Stimulated activated effector memory CD8-positive, alpha-beta T cell treated with anti-CD3 and anti-CD28 coated beads, Interleukin-12 subunit alpha, Interleukin-12 subunit beta, amount 100 ng/mL, for 72 hours (primary cell): ENCODE measurements at regions not wholly inside any gene's neighbourhood (a gene's known extent, or its start where the extent isn't known, plus 50 kb on each side); places are given as distances from the start of the nearest gene placed in this dataset.

Source experiments
- ATAC-seq: fragments of 150-1000 bp; cut with Tn5 transposase; 2 replicates; pipeline ENCODE4 v1.10.0; 2021
- DNase-seq, 2 donors: peaks; one replicate each; pipeline ENCODE4 v3.0.0; 2021 to 2022; ENCODE audit warnings: low spot score in 2 of 2
- H3K27ac Mint-ChIP-seq: one replicate; pipeline ENCODE4 v1.8.0; 2022; ENCODE audit warnings: mild to moderate bottlenecking, mixed read lengths
- H3K36me3 Mint-ChIP-seq: one replicate; pipeline ENCODE4 v1.8.0; 2022; ENCODE audit warnings: mild to moderate bottlenecking, mixed read lengths
- H3K4me1 Mint-ChIP-seq: one replicate; pipeline ENCODE4 v1.8.0; 2022; ENCODE audit warnings: mixed read lengths
- H3K4me3 Mint-ChIP-seq: one replicate; pipeline ENCODE4 v1.8.0; 2022; ENCODE audit warnings: mild to moderate bottlenecking, mixed read lengths
- H3K9me3 Mint-ChIP-seq: one replicate; pipeline ENCODE4 v1.8.0; 2022; ENCODE audit warnings: mixed read lengths

- peaks cover 3% of the 10 kb centered on the region for H3K9me3 Mint-ChIP-seq
- no peak overlapping the region for H3K4me3 Mint-ChIP-seq
- no peak for DNase-seq
- H3K27ac Mint-ChIP-seq, result no peak overlapping the region
- no peaks in the 10 kb centered on the region for H3K4me1 Mint-ChIP-seq
- no peaks in the 10 kb centered on the region for H3K36me3 Mint-ChIP-seq
- no peak for ATAC-seq
These were observed 381.0 kb downstream of the MAFB start for GRCh38 chr20:40307997-40308396.

DNA sequence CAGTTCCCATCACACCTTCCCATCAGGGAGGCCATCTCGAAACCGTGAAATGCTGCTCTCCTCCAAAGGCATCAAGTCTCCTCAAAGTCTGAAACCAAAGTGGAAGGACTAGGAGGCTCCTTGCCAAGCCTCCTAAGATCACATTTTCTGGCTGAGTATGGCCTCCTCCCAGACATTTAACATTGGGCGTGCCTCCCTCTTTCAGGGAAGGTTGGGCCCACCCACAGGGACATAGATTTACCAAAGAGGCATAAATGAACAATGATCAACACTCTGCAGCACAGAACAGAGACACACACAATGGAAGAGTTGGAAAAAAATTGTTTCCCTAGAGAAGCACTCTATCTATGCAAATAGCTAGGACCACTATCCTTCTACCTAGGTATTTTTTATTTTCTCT lies 381.8 kb downstream of the MAFB start:
- ATAC-seq (no peak), DNase-seq (no peak)
- H3K27ac Mint-ChIP-seq, result no peak overlapping the region
- peaks cover under 1% of the 10 kb centered on the region for H3K9me3 Mint-ChIP-seq
- no peaks in the 10 kb centered on the region for H3K4me1 Mint-ChIP-seq
- H3K36me3 Mint-ChIP-seq, result no peaks in the 10 kb centered on the region
- no peak overlapping the region for H3K4me3 Mint-ChIP-seq

DNA sequence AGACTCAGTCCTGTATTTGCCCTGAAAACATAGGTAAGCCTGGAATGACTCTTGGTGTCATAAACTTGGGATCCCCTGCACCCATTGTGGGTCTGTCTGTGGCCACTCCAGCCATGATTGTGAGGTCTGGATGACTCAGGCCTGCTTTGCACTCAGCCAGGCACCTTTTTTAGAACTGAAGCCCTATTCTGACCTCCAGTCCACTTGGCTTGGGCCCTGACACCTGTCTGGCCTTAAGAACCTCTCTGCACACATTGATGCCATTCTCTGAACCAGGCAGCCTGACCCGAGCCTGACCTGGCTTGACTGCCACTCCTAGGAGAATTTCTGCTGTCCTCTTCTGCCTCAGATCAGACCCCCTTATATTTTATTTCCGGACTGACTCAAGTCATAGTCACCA lies 383.7 kb downstream of the MAFB start:
- Mint-ChIP-seq H3K4me1 (no peaks in the 10 kb centered on the region), H3K36me3 (no peaks in the 10 kb centered on the region), H3K27ac (no peak overlapping the region), H3K9me3 (no peaks in the 10 kb centered on the region), H3K4me3 (no peak overlapping the region)
- no peak for DNase-seq
- no peak for ATAC-seq

- H3K4me1 Mint-ChIP-seq, result no peaks in the 10 kb centered on the region
- H3K36me3 Mint-ChIP-seq, result no peaks in the 10 kb centered on the region
- no peak for DNase-seq
- no peaks in the 10 kb centered on the region for H3K9me3 Mint-ChIP-seq
- ATAC-seq, result no peak
- no peak overlapping the region for H3K27ac Mint-ChIP-seq
- H3K4me3 Mint-ChIP-seq, result no peak overlapping the region
These were observed 384.9 kb downstream of the MAFB start for GRCh38 chr20:40304119-40304613.

DNA sequence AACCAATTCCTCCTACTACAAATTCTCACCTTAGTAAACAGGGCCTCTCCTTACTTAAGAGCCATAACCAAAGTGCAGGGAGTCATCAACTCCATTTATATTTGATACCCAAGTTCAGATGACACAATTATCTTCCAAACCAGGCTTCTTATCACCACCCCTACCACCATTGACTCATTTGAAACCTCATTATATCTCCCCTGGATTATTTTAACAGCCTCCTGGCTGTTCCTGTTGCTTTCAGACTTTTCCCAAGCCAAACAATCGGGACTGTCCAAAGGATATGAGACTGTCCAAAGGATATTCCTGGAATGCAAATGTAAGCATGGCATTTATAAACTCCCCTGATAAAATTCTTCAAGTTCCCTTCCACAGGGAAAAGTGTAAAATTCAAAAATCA lies 394.3 kb downstream of the MAFB start:
- no peak overlapping the region for H3K27ac Mint-ChIP-seq
- ATAC-seq, result no peak
- H3K4me1 Mint-ChIP-seq, result no peaks in the 10 kb centered on the region
- H3K9me3 Mint-ChIP-seq, result no peaks in the 10 kb centered on the region
- no peak overlapping the region for H3K4me3 Mint-ChIP-seq
- H3K36me3 Mint-ChIP-seq, result no peaks in the 10 kb centered on the region
- DNase-seq, result no peak

DNA sequence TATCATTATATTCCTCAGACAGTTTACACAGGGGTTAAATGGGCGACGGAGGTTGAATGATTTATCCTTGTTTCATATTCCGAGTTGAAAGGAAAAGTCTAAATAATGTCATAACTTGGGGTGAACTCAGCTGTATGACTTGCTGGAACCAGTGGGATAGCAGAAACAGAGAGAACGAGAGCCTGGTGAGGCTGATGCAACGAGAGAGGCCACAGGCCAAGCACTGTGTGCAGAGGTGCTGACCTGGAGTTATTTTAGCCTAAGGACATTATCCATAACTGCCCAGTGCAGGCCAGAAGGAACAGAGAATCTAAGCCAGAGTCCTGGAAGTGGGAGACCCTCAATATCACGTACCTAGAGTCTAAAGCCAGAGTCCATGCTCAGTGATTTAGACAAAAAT lies 394.9 kb downstream of the MAFB start:
- Mint-ChIP-seq H3K4me1 (no peaks in the 10 kb centered on the region), H3K36me3 (no peaks in the 10 kb centered on the region), H3K9me3 (no peaks in the 10 kb centered on the region), H3K4me3 (no peak overlapping the region), H3K27ac (no peak overlapping the region)
- no peak for DNase-seq
- ATAC-seq, result no peak

DNA sequence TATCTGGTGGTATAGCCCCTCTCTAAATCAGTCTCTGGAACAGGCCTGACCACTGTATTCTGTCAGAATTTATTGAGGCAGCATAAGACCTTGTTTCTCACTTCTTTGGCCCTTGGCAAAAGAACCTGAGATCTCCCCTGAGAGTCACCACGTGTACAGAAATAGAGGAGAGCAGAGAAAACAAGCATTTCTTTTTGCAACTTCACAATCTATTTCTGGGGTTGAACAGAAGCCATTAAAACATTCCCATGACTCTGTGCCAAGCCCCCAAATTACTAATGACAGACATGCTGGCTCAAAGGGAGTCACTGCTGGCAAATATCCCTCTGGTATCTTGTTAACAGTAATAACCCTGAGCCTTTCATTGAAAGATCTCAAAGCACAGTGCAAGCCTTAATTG lies 395.3 kb downstream of the MAFB start:
- Mint-ChIP-seq H3K36me3 (no peaks in the 10 kb centered on the region), H3K4me3 (no peak overlapping the region), H3K27ac (no peak overlapping the region), H3K4me1 (no peaks in the 10 kb centered on the region), H3K9me3 (no peaks in the 10 kb centered on the region)
- ATAC-seq (no peak), DNase-seq (no peak)

GRCh38 chr20:40291493-40292135 lies 397.4 kb downstream of the MAFB start:
- Mint-ChIP-seq H3K36me3 (no peaks in the 10 kb centered on the region), H3K4me1 (no peaks in the 10 kb centered on the region), H3K4me3 (no peak overlapping the region), H3K27ac (no peak overlapping the region), H3K9me3 (no peaks in the 10 kb centered on the region)
- DNase-seq (no peak), ATAC-seq (no peak)

- Mint-ChIP-seq H3K9me3 (no peaks in the 10 kb centered on the region), H3K27ac (no peak overlapping the region), H3K4me1 (no peaks in the 10 kb centered on the region), H3K4me3 (no peak overlapping the region), H3K36me3 (no peaks in the 10 kb centered on the region)
- DNase-seq, result no peak
- ATAC-seq, result no peak
These were observed 401.4 kb downstream of the MAFB start for GRCh38 chr20:40287683-40288082.

- H3K36me3 Mint-ChIP-seq, result no peaks in the 10 kb centered on the region
- DNase-seq (no peak), ATAC-seq (no peak)
- no peaks in the 10 kb centered on the region for H3K4me1 Mint-ChIP-seq
- no peaks in the 10 kb centered on the region for H3K9me3 Mint-ChIP-seq
- no peak overlapping the region for H3K27ac Mint-ChIP-seq
- H3K4me3 Mint-ChIP-seq, result no peak overlapping the region
These were observed 402.0 kb downstream of the MAFB start for GRCh38 chr20:40286975-40287531.

- H3K27ac Mint-ChIP-seq, result no peak overlapping the region
- H3K36me3 Mint-ChIP-seq, result no peaks in the 10 kb centered on the region
- DNase-seq (no peak), ATAC-seq (no peak)
- no peaks in the 10 kb centered on the region for H3K4me1 Mint-ChIP-seq
- no peak overlapping the region for H3K4me3 Mint-ChIP-seq
- no peaks in the 10 kb centered on the region for H3K9me3 Mint-ChIP-seq
These were observed 404.4 kb downstream of the MAFB start for GRCh38 chr20:40284611-40285010.

DNA sequence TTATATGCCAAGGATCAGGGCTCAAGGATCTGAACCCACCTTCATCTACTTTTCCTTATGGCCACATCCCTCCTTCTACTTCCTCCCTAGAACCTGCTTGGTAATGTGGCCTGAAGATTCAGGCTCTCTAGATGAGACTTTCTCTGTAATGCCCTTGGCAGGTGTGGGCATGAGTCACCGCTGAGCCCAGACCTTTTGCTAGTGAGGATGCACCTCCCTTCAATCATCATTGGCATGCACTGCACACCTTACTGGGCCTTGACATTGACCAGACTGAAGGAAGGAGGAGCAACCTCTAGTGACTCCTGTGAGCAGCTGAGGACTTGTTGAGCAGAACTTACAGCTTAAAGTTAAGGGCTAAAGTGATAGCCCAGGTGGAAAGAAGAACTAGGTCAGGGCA lies 405.3 kb downstream of the MAFB start:
- H3K4me1 Mint-ChIP-seq, result no peaks in the 10 kb centered on the region
- H3K4me3 Mint-ChIP-seq, result no peak overlapping the region
- DNase-seq (no peak), ATAC-seq (no peak)
- no peaks in the 10 kb centered on the region for H3K9me3 Mint-ChIP-seq
- no peak overlapping the region for H3K27ac Mint-ChIP-seq
- H3K36me3 Mint-ChIP-seq, result no peaks in the 10 kb centered on the region

DNA sequence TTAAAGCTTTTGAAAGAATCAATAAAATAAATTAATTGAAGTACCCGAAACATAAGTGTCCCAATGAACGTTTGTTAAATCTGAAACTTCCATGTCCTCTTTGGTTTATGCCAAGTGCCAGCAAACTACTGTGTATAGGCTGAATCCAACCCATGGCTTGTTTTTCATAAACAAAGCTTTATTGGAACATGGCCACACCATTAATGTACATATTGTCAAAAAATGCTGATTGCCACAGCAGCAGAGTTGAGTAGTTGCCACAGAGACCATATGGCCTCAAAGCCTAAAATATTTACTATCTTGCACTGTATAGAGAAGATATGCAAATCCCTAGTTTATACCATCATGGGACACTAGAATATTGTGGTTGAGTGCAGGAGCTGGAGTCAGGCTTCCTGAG lies 406.1 kb downstream of the MAFB start:
- Mint-ChIP-seq H3K27ac (no peak overlapping the region), H3K4me1 (no peaks in the 10 kb centered on the region), H3K4me3 (no peak overlapping the region), H3K36me3 (no peaks in the 10 kb centered on the region), H3K9me3 (no peaks in the 10 kb centered on the region)
- no peak for DNase-seq
- no peak for ATAC-seq

GRCh38 chr20:40282541-40282940 lies 406.5 kb downstream of the MAFB start:
- no peaks in the 10 kb centered on the region for H3K4me1 Mint-ChIP-seq
- H3K36me3 Mint-ChIP-seq, result no peaks in the 10 kb centered on the region
- no peak overlapping the region for H3K4me3 Mint-ChIP-seq
- no peaks in the 10 kb centered on the region for H3K9me3 Mint-ChIP-seq
- ATAC-seq (no peak), DNase-seq (no peak)
- no peak overlapping the region for H3K27ac Mint-ChIP-seq

GRCh38 chr20:40280616-40281015 lies 408.4 kb downstream of the MAFB start:
- DNase-seq (no peak), ATAC-seq (no peak)
- Mint-ChIP-seq H3K4me3 (no peak overlapping the region), H3K9me3 (no peaks in the 10 kb centered on the region), H3K36me3 (no peaks in the 10 kb centered on the region), H3K27ac (no peak overlapping the region), H3K4me1 (no peaks in the 10 kb centered on the region)

DNA sequence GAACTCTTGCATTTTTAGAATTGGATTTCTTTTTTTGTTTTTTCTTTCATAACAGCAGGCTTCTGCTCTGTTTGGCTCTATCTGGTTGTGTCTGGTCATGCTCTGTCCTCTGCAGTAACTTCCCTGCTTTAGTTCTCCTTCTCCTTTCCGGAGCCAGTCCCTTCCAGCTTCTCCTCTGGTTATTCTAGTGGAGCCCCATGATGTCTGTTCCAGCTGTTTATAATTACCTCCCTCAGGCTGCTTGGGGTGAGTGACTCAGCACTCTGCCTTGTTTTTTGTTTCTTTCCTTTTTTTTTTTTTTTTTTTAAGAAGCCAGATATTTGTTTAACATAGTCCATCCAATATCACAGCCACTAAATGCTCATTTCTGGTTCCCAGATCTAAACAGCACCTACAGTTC lies 409.6 kb downstream of the MAFB start:
- ATAC-seq, result no peak
- DNase-seq, result no peak

DNA sequence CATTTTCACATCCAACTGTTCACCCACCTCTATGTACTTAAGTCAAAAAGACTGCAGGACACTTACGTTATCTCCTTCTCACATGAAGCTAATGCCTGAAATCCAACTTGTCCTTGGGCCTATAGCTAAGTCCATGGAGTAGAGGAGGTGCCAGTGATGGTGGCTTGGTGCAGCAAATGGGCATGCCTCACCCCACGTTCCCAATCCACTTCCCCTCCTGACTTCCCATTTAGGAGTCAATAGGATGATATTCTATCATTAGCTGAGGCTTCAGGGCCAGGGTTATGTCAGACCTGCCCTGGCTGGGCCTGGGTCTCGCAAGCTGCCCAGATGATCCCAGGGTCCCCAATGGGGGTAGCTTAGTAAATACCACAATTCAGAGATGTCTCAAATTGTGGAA lies 410.4 kb downstream of the MAFB start:
- DNase-seq (no peak), ATAC-seq (no peak)
- Mint-ChIP-seq H3K27ac (no peak overlapping the region), H3K4me1 (no peaks in the 10 kb centered on the region), H3K4me3 (no peak overlapping the region), H3K36me3 (no peaks in the 10 kb centered on the region), H3K9me3 (no peaks in the 10 kb centered on the region)

More for the DNA sequence above, 409.6 kb downstream of the MAFB start:
- Mint-ChIP-seq H3K4me1 (no peaks in the 10 kb centered on the region), H3K36me3 (no peaks in the 10 kb centered on the region), H3K9me3 (no peaks in the 10 kb centered on the region), H3K27ac (no peak overlapping the region), H3K4me3 (no peak overlapping the region)
